Fibroblast of villous mesenchyme (primary cell): ENCODE measurements at regions not wholly inside any gene's neighbourhood (a gene's known extent, or its start where the extent isn't known, plus 50 kb on each side); places are given as distances from the start of the nearest gene placed in this dataset.

Source experiments
- DNase-seq: peaks from one replicate; pipeline ENCODE4 v3.0.0-alpha.2; 2010; ENCODE audit warnings: low read depth
- H3K4me3 ChIP-seq: 2 replicates; pipeline ENCODE4 v1.5.1; 2011; ENCODE audit warnings: low read depth, mild to moderate bottlenecking, low read length
- CTCF ChIP-seq: IDR thresholded peaks from 2 replicates; pipeline ENCODE4 v1.5.1; 2012; ENCODE audit warnings: low read depth, mild to moderate bottlenecking, low read length; ENCODE audit not compliant: insufficient read depth

GRCh38 chr5:6868575-6869215 is 155.5 kb downstream of the TENT4A start:
- no peak for TF ChIP-seq CTCF
- H3K4me3 ChIP-seq = no peak overlapping the region
- DNase-seq = no peak

GRCh38 chr5:6869677-6870076 is 156.4 kb downstream of the TENT4A start:
- DNase-seq = no peak
- H3K4me3 ChIP-seq = no peak overlapping the region
- TF ChIP-seq CTCF = no peak

GRCh38 chr5:6872441-6873160 is 159.4 kb downstream of the TENT4A start:
- no peak for DNase-seq
- TF ChIP-seq CTCF = no peak
- no peak overlapping the region for H3K4me3 ChIP-seq

- DNase-seq = no peak
- TF ChIP-seq CTCF = no peak
- no peak overlapping the region for H3K4me3 ChIP-seq
Observed at GRCh38 chr5:6873359-6873758, 160.1 kb downstream of the TENT4A start.

- DNase-seq = no peak
- no peak for TF ChIP-seq CTCF
- no peak overlapping the region for H3K4me3 ChIP-seq
Observed at GRCh38 chr5:6875376-6875775, 162.1 kb downstream of the TENT4A start.

GRCh38 chr5:6877986-6878828 is 165.0 kb downstream of the TENT4A start:
- no peak for DNase-seq
- no peak for TF ChIP-seq CTCF
- no peak overlapping the region for H3K4me3 ChIP-seq
